Upper lobe of left lung (tissue), 4 donors: ENCODE measurements at regions not wholly inside any gene's neighbourhood (a gene's known extent, or its start where the extent isn't known, plus 50 kb on each side); places are given as distances from the start of the nearest gene placed in this dataset.

Experiments
- EP300 ChIP-seq, 4 donors: sonication (generic); formaldehyde crosslinking; IDR thresholded peaks; one replicate each; pipeline ENCODE4 v1.5.1; 2017; ENCODE audit warnings: antibody characterized with exemption in 4 of 4, control low read depth in 2 of 4
- POLR2A ChIP-seq, 4 donors: fragments of 450-650 bp; IDR thresholded peaks; one replicate each; pipeline ENCODE4 v1.5.1; 2016 to 2017; ENCODE audit warnings: antibody characterized with exemption in 4 of 4, mild to moderate bottlenecking in 2 of 4

DNA sequence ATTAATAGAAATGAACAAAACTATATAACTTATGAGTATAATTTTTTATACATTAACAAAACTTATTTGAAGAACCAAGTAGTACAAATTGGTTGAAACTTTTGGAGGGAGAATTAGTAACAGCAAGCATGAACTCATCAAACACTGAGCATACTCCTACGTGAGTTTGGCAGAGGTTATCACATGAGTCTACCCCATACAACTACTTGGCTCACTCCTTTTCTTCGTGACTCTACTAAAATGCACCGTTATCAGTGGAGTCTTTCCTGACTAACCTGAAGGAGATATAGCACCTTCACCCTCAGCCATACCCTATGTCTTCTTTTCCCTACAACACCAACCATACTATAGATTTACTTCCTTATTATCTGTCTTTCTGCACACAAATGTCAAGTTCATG is 794.2 kb downstream of the TFAP2A start:
- no peak for TF ChIP-seq EP300 (IDR thresholded peaks at IDR 0.05)
- TF ChIP-seq POLR2A (IDR thresholded peaks at IDR 0.05) = no peak
